ENCODE measurements at regions not wholly inside any gene's neighbourhood (a gene's known extent, or its start where the extent isn't known, plus 50 kb on each side); places are given as distances from the start of the nearest gene placed in this dataset.
"Not testable (repeated sequence)": the region's sequence is repeated elsewhere in the genome, so short reads cannot be mapped to it uniquely, and the experiment has no call there.

DNA sequence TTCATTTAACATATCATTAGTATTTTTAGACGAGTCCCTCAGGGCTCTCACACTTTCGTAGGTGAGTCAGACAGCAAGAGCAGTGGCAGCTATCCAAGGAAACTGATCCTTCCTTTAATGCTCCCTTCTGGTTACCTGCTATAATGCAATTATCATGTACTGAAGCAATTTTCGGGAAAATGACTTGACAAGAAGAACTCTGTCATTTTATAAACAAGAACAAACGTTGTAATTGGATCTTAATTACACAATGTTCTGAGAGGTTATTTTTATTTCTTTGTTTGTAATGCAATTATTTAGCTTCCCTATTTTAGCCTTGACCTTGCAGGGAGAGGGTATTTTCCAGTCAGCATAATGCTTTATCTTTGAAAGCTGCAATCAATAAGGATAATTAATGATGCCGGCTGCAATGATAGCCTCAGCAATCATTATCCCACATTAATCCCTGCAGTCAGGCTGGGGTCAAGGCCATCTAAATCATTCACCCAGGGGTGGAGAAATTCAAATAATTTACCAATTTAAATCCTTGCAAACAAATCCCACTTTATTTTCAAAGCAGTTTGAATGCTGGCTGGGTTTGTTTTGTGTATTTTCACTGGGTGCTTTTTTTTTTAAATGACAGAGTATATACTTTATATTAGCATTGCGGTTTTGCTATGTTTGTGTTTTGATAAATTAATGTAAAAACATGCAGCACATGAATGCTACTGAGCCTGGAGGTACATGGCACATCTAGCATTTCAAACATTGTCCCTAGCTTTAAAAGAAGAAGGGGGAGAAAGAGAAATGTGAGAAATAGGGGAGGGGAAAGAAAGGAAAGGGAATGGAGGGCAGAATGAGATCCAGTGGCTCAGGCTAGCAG is 249.9 kb downstream of the SHOX2 start:
- DNase-seq = no peak

DNA sequence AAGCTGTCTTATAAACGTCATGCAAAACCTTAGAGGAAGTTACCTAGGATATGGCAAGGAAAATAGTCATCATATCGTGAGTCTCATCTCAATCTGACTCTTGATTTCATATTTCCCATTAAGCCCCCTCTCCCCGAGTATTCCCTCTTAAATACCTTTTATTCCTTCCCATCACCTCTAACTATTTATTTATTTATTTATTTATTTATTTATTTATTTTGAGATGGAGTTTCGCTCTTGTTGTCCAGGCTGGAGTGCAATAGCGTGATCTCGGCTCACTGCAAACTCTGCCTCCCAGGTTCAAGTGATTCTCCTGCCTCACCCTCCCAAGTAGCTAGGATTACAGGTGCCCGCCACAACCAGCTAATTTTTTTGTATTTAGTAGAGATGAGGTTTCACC is 260.4 kb downstream of the SHOX2 start:
- DNase-seq = not testable (repeated sequence)

- no peak for DNase-seq
These were observed 261.2 kb downstream of the SHOX2 start for GRCh38 chr3:157844800-157845565.

DNA sequence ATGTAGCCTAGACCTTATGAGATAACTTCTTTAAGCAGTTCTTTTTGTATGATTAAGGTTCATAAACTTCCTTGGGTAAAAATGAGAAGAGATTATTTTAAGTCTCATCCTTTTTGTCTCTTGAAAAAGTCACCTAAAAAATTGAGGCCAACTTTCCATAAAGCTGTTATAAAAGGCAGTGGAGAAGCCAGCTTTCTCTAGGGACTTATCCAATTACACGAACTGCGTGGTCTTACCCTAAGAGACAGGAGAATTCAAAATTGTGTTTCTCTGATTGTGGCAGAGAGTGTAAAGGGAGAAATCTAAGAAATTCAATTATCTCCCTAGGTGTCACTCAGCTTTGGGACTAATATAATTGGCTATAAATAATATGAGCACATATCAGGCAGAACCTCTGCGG is 262.0 kb downstream of the SHOX2 start:
- no peak for DNase-seq

DNA sequence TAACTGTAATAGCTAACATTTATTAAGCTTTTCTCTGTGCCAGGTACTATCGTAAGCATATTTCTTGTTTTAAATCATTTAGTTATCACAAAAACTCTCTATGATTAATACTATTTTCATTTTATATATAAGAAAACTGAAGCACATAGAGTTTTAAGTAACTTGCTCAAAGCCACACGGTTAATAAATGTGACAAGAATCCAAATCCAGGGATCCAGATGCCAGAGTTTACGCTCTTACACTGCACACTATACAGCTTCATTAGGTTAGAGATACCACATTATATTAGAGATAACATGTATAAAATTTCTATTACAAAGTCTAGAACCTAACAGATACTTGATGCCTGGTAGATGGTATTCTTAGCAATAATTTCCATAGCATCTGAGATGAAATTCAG is 265.2 kb downstream of the SHOX2 start:
- no peak for DNase-seq

DNA sequence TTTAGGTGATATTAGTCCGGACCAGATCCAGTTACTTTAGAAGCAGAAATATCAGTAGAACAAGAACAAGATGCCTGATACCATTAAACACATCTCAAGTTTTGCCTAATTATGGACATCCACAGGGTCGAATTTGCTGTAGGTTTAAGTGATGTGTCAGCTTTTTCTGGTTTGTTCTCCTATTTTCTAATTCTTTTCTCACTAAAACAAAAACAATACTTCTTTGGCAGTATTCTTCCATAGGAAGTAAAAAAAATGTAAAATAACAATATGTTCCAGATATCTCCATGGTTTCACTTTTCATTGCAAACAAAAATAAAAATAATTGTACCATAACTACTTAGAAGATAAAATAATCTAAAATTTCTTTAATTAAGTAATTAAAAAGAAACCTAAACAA is 265.7 kb downstream of the SHOX2 start:
- no peak for DNase-seq

GRCh38 chr3:157838457-157838856 is 267.8 kb downstream of the SHOX2 start:
- DNase-seq = no peak

- no peak for DNase-seq
These were observed 268.9 kb downstream of the SHOX2 start for GRCh38 chr3:157837336-157837735.

DNA sequence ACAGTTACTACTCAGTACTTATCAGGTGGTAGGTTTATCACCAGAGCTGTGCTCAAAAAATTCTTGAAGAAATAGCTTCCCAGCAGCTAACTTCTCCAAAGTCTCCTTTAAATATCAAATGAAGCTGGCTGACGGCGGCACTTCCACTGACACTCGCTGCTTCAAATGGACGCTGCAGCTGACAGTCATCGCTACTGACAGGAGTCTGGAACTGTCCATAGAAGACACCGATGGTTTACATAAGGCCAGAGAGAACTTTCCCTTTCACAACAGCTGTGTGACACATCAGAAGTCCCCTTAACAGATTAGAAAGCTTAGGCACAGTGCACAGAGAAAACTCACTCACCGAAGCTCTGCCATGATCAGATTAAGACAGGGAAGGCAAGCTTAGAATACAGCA is 270.2 kb downstream of the SHOX2 start:
- no peak for DNase-seq

DNA sequence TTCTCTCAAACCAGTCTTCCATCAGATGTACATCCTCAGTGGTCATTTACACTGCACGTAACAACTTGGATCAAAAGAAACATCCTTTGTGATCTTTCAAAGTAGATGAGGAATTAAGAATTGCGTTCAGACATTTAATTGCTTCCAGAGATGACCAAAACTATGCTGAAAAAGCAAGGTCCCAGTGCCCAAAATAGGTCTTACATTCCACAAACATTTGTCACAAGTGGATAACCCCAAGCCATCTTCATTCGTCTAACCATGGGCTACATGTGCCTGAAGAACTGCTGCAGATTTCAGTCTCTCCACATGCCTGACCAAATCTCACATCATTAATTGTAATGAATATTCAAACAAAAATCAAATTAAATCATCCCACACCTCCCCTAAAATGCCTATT is 273.6 kb downstream of the SHOX2 start:
- no peak for DNase-seq

GRCh38 chr3:157830556-157831236 is 275.5 kb downstream of the SHOX2 start:
- DNase-seq = no peak

DNA sequence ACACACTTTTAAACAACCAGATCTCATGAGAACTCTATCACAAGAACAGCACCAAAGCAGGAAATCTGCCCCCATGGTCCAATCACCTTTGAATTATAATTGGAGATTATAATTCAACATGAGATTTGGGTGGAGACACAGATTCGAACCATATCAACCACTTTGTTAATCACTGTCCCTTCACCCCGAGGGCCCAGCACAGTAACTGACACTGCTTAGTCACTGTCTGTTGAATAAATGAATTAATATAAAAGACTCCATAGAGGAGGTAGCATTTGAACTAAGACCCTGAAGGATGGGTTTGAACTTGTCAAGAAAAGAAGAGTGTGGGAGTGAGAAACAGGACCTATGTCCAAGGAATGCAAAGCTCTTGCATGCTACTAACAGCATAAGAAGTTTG is 276.4 kb downstream of the SHOX2 start:
- DNase-seq = no peak

GRCh38 chr3:157824281-157824680 is 281.9 kb downstream of the SHOX2 start:
- DNase-seq = no peak

- DNase-seq = no peak
These were observed 283.2 kb downstream of the SHOX2 start for GRCh38 chr3:157823050-157823449.

DNA sequence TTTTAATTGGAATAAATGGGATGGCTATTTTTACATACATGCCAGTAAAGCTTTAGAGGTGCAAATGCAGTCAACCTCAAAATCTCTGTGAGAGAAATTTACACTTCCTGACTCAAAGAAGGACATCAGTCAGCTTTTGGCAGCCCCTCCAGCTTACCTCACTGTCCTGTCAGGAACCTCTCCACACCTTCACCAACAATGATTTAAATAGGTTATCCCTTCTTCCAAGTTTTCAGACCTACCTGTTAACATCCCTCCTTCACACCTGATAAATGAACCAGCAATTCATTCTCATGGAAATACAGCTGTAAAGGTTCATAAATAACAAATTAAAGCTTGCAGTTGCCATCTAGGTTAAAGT is 286.1 kb downstream of the SHOX2 start:
- no peak for DNase-seq

DNA sequence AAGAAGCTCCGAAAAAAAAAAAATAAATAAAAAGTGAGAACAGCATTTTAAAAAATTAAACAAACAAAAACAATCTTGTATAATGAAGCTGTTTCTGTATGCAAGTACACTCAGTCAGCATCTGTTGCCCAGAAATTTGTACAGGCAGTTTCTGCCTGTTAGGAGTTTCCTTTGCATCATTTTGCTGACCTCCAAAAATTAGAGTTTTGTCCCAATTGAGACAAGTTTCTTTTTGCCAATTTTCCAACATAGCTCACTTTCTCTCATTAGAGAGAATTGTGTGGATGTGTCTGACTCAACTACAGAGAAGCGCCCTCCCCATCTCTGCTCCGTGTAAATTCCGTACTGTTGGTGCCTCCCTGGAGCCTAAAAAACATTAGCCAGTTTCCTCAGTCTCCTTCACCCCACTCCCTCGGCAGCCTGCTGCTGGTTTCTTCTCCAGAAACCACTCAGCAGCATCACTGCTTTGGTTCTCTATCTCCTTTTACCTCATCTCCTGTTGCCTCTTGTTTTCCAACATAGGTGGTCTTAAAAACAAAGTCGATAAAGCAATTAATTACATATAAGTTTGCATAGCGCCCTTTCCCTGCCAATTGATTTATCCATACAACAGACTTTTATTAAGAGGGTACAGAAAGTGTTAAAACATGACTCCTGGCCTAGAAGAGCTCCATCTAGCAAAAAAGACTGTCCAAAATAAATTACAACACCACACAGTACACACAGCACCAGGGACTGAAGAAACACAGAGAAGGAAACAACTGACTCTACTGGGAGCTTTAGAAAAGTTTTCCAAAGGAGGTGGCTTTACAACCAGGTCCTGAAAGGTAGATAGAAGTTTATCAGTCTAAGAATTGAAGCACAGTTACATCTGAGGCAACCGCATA is 286.7 kb downstream of the SHOX2 start:
- DNase-seq = no peak

GRCh38 chr3:157816896-157817295 is 289.3 kb downstream of the SHOX2 start:
- DNase-seq = no peak

DNA sequence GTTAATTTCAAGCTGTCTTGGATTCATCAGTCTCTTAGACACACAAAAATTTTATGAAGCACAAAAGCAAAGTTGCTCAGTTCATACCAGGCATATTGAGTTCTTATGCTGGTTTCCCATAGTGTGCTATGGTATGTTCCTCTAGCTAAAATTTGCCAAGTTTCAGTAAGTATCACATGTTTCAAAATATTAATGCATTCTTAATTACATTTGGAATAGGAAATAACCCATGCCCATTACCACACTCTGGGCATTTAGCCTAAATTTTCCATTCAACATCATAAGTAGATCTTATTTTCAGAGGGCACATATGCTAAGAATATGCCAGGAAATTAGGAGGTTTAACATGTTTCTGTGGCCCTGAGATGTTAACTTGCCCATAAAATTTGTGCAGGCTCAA is 289.9 kb downstream of the SHOX2 start:
- no peak for DNase-seq

- DNase-seq = no peak
These were observed 290.5 kb downstream of the SHOX2 start for GRCh38 chr3:157815739-157816138.

- DNase-seq = no peak
These were observed 295.1 kb downstream of the SHOX2 start for GRCh38 chr3:157810924-157811718.

- DNase-seq = no peak
These were observed 298.9 kb downstream of the SHOX2 start for GRCh38 chr3:157807280-157807679.

DNA sequence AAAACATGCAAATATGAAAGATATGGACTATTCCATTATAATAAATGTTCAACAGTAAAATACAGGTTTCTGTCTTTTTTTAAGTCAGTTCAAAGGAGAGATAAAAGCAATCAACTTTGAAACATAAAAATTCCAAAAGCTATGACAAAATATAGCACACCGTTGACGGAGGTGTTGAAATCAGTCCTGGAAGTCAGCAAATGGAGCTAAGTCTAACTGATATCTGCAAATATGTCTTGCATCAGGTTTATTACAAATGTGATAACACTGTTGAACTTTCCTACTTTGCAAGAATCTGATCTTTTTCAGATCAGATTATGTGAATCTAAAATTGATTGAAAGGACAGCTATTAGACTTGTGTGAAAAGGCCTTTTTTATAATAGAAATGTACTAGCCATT is 300.7 kb downstream of the SHOX2 start:
- DNase-seq = no peak
